ENCODE measurements at regions not wholly inside any gene's neighbourhood (a gene's known extent, or its start where the extent isn't known, plus 50 kb on each side); places are given as distances from the start of the nearest gene placed in this dataset.
"Not testable (repeated sequence)": the region's sequence is repeated elsewhere in the genome, so short reads cannot be mapped to it uniquely, and the experiment has no call there.

DNA sequence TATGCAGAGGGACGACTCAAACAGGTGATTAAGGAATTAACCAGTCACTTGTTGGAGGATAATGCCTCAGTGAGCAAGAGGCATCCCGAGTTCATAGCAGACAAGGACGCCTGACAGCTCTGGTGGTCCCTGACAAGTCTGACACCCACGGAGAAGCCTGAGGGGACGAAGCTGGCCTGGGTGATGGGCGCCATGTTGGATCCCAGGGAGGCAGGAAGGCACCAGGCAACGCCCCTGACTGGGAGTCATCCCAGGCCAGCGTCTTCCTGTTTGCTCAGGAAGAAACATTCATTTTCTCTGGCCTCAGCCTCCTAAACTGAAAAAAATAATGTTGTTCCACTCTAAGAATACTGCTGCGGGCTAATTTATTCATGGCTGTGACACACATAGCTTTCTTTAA, 92.1 kb upstream of the ATP8B1 start:
- intact Hi-C loops (cut with DNase I) = no loop called here
- DNase-seq (ENCODE audit: missing footprints) (no peak), ATAC-seq (no peak)

DNA sequence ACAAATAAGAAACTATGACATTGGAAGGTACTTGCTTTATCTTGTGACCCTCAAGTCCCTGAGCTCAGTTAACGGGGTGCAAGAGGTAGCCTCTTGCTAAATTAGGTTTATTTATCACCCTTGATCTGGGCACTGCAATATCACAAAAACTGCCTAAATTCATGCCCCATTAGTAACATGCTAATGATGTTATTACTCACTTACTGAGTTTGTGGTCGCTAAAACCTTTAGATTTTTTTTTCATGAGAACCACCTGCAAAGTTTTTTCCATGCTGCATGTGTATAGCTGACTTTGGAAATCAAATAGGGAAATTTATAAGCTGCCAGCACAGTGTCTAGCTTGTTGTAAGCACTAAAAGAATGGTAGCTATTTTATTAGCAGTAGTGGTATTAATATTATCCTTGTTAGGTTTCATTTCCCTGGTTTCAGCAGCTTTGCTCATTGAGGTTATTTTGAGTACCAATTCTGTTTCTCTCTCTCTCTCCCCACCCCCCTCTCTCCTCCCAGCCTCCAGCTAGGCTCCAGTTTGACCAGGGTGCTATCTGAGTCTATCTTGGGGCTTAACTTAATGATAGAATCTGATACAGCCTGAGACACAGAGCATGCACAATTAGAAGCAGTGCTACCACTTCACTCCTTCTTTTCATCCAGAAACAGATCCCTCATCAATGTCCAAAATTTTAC, 88.7 kb upstream of the ATP8B1 start:
- intact Hi-C loops (cut with DNase I) = no loop called here
- no peak for DNase-seq (ENCODE audit: missing footprints)
- no peak for ATAC-seq

DNA sequence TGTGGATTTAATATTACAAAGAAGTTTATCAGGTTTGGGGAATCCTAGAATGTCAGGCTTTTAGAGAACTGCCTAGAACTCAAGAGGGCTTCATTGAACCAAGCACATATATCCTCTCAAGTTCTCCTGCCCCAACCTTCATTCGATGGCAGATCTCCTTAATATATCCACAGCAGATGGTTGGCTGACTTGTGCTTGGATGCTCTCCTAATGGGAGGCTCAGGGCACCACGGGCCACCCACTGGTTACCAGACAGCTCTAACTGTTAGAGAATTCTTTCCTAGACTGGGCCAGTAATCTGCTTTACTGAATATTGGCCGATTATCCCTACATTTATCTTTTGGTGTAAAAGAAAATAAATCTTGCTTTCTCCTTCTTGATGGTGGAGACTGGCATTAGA, 87.2 kb upstream of the ATP8B1 start:
- ATAC-seq = no peak
- intact Hi-C loops (cut with DNase I) = no loop called here
- no peak for DNase-seq (ENCODE audit: missing footprints)

DNA sequence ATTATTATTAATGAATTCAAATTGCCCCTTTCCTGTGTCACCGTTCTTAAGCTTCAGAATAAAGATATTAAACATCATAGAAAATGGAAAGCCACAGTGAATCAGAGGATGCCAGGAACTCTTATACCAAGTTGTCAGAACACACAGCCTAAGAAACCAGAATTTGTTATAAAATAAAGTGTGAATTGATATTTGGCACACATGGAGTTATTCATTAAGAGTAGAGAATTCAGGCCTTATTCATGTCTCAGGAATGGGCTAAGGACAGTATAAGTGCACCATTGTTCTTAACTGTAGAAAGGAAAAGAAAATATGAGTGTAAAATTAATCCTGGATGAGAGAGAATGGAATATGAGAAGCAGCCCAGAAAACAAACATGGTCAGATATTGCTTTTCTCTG, 86.7 kb upstream of the ATP8B1 start:
- DNase-seq (ENCODE audit: missing footprints) (no peak), ATAC-seq (no peak)
- intact Hi-C loops (cut with DNase I) = no loop called here

DNA sequence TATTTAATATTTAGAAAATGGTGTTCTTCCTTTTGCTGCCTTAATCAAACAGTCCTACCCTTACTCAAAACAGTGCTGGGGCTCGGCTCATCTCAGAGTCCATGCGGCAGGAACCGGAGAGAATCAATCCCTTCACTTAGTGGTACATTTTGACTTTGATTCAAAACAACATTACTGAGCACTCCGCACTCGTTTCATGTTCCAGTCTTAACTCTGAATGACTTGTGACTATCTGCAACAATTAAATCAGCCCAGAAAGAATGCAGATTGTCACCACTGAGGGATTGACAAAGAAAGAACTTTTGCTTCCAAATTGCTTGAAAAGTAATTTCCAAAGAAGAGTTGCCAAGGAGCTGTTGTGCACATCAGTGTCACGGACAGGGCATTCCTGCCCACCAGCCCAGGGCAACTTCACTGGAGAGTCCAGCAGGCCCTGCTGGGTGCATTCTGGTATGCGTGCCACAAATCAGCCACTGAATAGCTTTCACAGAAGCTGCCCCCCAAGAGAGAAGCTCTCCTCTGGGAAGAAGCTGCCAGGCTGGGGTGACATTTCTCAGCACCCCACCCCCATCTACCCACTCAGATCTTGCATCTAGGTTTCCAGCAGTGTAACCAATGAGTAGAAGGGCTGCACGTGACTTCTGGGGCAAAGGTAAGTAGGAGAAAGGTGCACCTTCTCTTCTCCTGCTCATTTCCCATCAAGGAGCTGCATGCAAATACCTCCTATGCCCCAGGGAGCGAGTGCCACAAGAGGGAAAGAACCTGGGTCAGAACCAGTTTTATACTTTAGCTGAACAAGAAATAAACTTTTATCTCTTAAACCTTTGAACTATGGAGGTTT, 84.6 kb upstream of the ATP8B1 start:
- ATAC-seq (no peak), DNase-seq (ENCODE audit: missing footprints) (no peak)
- intact Hi-C loops (cut with DNase I) = no loop called here

DNA sequence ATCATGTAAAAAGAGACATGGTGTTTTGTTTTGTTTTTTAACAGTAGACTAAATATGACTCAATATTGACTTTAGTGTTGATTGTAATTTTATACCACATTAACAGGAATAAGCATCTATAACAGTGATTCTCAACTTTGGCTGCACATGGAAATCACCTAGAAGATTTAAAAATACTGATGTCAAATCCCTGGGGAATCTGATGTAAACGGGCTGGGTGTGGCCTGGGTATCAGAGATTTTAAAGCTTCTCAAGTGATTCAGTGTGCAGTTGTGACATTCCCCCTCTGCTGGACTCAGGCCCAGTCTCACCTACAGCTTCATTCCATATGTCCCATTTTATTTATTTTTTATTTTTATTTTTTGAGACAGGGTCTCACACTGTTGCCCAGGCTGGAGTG, 82.8 kb upstream of the ATP8B1 start:
- no peak for DNase-seq (ENCODE audit: missing footprints)
- intact Hi-C loops (cut with DNase I) = no loop called here
- ATAC-seq = no peak

DNA sequence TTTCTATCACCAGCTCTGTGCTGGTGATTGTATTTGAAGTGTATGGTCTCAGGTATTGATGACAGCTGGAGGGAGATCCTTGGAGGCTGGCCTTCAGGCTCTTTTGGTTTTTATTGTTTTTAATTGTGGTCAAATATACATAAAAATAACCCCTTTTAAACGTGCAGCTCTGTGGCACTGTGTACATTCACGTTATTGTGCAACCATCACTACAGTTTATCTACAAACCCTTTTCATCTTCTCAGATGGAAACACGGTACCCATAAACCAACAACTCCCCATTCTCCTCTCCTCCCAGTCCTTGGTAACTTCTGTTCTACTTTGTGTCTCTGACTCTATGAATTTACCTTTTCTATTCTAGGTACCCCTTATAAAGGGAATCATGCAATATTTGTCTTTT, 79.3 kb upstream of the ATP8B1 start:
- DNase-seq (ENCODE audit: missing footprints) (no peak), ATAC-seq (no peak)
- intact Hi-C loops (cut with DNase I) = loop anchor here (1.0 to 5.0 kb wide), 3 partner anchors 235 to 250 kb away; no protein-coding TSS in a partner anchor

DNA sequence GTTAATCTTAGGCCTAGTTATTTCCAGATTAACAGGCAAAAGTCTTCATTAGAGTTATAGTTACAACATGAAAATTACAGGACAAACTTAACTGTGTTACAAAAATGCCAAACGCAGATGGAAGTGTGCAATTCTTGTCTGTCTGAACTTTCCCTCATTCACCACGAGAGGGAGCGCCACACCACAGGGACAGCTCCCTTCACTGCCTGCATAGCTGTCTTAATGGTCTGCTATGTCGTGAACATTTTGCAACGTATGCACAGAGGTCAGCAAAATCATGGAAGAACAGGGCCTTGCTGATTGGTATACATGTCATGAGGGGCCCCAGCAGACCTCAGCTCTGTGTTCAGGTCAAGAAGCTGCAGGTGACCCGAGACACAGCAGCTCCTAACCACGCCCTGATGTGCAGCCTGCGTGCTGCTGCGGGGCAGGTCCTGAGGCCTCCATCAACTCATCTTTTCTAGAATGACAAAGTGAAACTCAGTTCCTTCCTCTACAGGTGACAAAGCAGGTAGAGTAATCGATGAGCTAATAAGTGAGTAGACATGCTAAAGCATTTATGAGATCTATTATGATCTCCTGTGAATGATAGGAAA, 78.8 kb upstream of the ATP8B1 start:
- DNase-seq (ENCODE audit: missing footprints) (no peak), ATAC-seq (peak; percentile 86)
- intact Hi-C loops (cut with DNase I) = loop anchor here (1.0 to 5.0 kb wide), 3 partner anchors 235 to 250 kb away; no protein-coding TSS in a partner anchor

DNA sequence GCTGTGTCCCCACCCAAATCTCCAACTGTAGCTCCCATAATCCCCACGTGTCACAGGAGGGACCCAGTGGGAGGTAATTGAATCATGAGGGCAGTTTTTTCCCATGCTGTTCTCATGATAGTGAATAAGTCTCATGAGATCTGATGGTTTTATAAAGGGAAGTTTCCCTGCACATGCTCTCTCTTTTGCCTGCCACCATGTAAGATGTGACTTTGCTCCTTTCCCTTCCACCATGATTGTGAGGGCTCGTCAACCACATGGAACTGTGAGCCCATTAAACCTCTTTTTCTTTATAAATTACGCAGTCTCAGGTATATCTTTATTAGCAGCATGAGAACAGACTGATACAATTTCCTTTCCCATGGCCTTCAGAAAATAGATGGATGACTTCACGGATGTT, 76.8 kb upstream of the ATP8B1 start:
- not testable (repeated sequence) for ATAC-seq; DNase-seq (ENCODE audit: missing footprints)
- intact Hi-C loops (cut with DNase I) = loop anchor here (5.0 kb wide), 2 partner anchors 233 to 248 kb away; no protein-coding TSS in a partner anchor

DNA sequence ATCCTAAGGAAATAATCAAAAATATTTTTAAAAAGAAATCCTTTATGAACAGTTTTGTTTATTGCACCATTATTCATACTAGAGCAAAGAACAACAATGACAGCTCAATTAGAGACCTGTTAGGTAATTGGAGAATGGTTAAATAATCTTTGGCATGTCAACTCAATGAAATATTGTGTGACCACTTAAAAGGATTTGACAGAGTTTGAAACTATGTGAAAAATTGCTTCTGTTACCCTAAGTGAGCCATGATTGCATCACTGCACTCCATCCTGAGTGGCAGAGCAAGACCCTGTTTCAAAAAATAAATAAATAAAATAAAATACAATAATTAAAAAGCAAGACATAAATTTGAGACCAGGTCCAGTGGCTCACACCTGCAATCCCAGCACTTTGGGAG, 66.1 kb upstream of the ATP8B1 start:
- intact Hi-C loops (cut with DNase I) = no loop called here
- DNase-seq (ENCODE audit: missing footprints) = no peak
- ATAC-seq = no peak

DNA sequence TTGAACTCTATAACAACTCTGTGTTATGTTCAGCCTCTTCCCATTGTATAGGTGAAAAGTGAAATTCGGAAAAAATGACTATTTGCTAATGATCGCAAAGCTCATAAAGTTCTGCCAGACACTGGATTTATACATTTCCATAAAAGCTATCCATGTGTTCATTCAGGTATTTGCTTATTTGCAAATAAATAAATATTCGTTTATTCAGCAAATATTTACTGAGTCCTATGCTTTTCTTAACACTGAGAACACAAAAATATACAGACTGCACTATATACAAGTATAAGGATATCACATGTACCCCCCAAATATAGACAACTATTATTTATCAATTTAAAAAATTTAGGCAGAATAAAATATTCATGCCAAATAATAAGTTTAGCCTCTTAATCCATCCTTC, 63.2 kb upstream of the ATP8B1 start:
- ATAC-seq (no peak), DNase-seq (ENCODE audit: missing footprints) (no peak)
- intact Hi-C loops (cut with DNase I) = no loop called here

DNA sequence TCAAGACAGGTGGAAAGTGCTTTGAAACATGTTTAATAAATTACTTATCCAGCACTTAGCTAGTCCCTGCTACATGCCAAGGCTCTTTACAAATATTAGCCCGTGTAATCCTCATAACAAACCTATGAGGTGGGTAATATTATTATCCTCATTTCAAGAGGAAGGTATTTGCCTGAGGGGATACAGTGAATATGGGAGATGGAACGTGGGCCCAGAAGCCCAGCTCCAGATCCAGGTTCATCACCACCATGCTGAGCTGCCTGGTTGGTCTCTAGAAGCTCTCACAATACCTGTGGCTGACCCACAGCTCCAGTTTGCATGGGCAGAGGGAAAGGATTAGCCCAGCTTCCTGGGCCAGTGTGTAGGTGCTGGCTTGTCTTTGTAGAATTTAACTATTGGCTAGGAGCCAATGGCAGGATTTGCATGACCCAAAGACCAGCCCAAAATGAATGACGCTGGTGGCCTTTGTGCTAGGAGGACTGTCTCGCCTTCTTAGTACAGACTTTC, 61.6 kb upstream of the ATP8B1 start:
- intact Hi-C loops (cut with DNase I) = no loop called here
- ATAC-seq = no peak
- DNase-seq (ENCODE audit: missing footprints) = no peak

DNA sequence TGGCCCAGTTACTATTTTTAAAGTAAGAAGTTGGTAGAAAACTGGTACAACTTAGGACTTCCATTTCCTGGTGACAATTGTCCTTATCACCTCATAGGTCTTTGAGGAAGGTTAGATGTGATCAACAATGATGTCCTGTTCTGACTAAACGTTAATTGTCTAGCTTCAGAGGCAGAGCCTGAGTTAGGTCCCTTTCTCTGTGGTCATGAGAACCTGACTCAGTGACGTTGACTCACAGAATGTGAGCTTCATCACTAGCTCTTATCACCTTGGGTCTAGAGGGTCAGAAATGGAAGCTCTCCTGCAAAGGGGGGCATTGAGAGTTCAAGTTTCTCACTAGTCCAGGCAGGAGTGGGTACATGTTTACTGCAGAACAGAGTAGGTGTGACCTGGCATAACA, 60.6 kb upstream of the ATP8B1 start:
- no peak for DNase-seq (ENCODE audit: missing footprints)
- intact Hi-C loops (cut with DNase I) = no loop called here
- no peak for ATAC-seq

DNA sequence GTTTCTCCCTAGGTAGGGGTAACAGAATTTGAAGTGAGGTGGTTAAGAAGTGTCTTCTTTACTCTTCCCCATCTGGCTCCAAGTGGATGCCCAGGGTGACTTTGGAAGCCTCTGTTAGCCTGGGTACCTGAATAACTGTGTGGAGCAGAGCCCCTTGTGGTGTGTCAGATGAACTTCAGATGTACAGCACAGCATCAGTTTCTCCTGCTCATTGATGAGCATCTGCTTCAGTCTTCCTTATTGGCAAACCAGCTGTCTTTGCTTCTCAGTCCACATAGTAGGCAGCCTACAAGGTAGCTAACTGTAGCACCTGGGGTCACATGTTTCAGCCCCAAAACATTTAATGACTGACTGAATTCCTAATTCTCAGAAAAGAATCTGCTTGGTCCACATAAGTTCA, 56.2 kb upstream of the ATP8B1 start:
- ATAC-seq (no peak), DNase-seq (ENCODE audit: missing footprints) (no peak)
- intact Hi-C loops (cut with DNase I) = no loop called here

DNA sequence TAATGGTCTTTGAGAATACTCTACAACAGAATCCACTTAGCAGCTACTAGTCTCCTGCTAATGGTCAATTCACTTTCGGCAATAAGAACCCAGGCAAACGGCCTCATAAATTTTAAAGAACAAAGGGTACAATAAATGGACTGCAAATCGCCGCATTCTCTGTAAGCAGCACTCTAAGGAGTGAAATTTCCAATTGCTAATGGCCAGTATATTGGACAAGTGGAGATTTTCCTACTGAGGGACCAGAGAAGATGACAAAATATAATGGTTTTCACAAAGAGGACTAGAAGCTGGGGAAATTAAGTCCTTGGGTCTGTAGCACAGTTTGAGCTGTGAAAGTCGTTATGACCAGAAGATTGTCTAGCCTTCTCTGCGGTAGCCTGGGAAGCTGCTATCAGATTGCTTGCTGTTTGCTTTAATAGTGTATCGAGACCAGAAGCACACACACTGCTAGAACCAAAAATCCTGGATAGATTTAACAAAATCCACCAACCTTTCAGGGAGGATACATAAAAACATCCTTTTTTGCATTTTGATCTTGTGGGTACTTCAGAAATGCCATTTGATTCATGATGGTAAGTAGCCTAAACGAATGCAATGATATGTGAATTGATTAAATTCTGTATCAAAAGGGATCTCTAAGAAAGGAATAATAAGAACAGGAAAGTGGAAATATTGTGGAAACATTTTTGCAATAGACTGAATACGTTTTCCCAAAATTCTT, 53.6 kb upstream of the ATP8B1 start:
- intact Hi-C loops (cut with DNase I) = no loop called here
- DNase-seq (ENCODE audit: missing footprints) = no peak
- no peak for ATAC-seq

DNA sequence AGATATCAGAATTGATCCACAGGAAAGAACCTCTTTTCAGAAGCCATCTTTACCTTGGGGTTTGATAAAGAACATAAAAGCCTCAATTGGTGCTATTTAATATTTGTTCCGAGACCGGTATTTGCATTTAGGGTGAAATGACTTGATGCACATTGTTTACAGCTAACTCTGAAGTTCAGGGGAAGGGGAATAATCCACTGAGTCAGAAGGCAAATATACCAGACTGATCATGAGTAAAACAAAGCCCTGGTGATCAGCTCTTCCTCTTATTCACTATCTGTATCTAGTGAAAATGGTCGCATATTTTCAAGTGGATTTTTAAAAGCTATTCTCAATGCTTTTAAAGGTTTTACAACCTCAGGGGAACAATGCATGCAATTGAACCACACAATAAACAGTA, 53.0 kb upstream of the ATP8B1 start:
- ATAC-seq = no peak
- no peak for DNase-seq (ENCODE audit: missing footprints)
- intact Hi-C loops (cut with DNase I) = no loop called here

DNA sequence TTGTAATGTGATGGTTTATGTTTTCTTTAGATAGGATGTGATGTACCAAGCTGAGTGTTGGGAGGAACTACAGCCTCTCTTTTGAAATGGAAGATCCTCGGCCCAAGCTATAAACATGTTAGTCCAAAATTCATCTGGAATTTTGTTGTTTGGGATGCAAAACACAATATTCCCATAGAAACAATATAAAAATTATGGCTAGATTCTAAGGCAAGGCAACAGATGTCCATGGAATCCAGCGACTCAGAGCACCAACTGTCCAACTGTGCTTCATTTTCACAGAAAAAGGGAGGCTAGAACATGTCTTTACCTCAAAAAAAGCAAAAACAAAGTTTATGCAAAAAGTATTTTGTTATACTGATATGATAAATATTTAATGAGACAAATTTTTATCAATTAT, 52.4 kb upstream of the ATP8B1 start:
- intact Hi-C loops (cut with DNase I) = no loop called here
- DNase-seq (ENCODE audit: missing footprints) = no peak
- no peak for ATAC-seq

DNA sequence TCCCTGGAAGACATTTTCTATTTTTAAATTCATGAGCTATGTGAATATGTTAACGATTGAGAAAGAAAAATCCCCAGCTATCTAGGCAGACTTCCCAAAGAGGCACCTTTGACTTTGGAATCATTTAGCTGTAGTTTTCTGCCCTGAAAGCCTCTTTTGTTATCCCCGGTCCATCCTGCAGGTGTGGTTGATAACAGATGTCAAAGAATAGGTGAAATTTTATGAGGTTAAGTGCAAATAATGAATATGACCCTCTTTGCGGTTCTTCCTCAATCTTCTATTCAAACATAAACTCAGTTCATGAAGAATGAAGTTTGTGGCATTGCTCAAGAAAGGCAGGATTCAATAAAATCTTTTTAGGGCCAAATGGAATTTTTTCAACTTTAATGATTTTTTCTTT, 51.6 kb upstream of the ATP8B1 start:
- no peak for ATAC-seq
- intact Hi-C loops (cut with DNase I) = no loop called here

DNA sequence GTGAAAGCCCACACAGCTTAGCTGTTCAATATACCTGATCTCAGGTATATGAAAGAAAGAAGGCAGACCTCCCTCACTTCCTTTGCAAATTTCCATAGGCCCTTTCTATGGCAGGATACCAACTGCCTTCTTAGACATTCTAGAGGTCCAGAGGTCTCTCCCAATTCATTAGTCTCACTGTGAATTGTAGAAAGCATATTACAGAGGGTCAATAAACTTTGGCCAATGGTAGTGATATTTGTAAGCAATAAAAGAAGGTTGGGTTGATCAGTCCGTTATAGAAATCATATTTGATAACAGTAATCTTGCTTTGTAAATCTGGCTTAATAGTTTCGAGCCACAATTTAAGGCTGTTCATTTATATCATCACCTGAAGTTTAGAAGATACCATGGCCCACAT, 50.7 kb upstream of the ATP8B1 start:
- ATAC-seq (no peak), DNase-seq (ENCODE audit: missing footprints) (no peak)
- intact Hi-C loops (cut with DNase I) = no loop called here

More for the DNA sequence above, 51.6 kb upstream of the ATP8B1 start:
- no peak for DNase-seq (ENCODE audit: missing footprints)

Measured in Right ventricle myocardium inferior (tissue), 1 donor.